Hepatocyte (in vitro differentiated cells): ENCODE measurements at regions not wholly inside any gene's neighbourhood (a gene's known extent, or its start where the extent isn't known, plus 50 kb on each side); places are given as distances from the start of the nearest gene placed in this dataset.

Experiments used
- CTCF ChIP-seq: fragments of 200-600 bp; sonication (generic); IDR thresholded peaks from 2 replicates; pipeline ENCODE4 v1.5.1; 2016; ENCODE audit warnings: antibody characterized with exemption, mild to moderate bottlenecking; ENCODE audit not compliant: poor library complexity
- EZH2 ChIP-seq: fragments of 200-600 bp; sonication (generic); IDR thresholded peaks from 2 replicates; pipeline ENCODE4 v1.6.1; 2016; ENCODE audit warnings: antibody characterized with exemption, mild to moderate bottlenecking, borderline replicate concordance
- EZH2phosphoT487 ChIP-seq: fragments of 200-600 bp; sonication (generic); IDR thresholded peaks from one replicate; pipeline ENCODE4 v1.6.1; 2018; ENCODE audit warnings: antibody characterized with exemption, mild to moderate bottlenecking, low read depth, moderate library complexity; ENCODE audit not compliant: unreplicated experiment, severe bottlenecking

DNA sequence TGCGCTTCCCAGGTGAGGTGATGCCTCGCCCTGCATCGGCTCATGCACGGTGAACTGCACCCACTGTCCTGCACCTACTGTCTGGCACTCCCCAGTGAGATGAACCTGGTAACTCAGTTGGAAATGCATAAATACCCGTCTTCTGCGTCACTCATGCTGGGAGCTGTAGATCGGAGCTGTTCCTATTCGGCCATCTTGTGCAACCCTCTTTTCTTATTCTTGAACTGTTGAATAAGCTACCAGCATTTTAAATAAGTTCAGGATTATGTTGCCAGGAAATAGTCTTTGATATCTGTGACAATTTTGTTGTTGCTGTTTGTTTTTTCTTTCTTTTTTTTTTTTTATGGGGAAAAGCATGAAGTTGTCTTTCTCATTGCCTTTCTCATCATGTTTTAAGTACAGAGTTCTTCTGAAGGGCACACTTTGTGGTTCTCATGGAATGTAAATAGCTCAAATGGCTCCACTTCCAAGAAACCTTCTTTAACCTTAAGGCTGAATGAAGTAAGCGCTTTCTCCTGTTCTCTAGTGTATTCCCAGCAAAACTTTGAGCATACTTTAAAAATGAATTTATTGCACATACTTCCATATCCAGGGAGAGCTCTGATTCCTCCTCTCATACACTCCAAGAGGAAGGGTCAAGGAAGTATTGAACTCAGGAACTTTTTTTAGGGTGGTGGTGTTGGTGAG, 468.0 kb upstream of the TBL1XR1 start:
- TF ChIP-seq CTCF (no peak), EZH2phosphoT487 (no peak), EZH2 (no peak)
